ENCODE measurements at regions not wholly inside any gene's neighbourhood (a gene's known extent, or its start where the extent isn't known, plus 50 kb on each side); places are given as distances from the start of the nearest gene placed in this dataset.

DNA sequence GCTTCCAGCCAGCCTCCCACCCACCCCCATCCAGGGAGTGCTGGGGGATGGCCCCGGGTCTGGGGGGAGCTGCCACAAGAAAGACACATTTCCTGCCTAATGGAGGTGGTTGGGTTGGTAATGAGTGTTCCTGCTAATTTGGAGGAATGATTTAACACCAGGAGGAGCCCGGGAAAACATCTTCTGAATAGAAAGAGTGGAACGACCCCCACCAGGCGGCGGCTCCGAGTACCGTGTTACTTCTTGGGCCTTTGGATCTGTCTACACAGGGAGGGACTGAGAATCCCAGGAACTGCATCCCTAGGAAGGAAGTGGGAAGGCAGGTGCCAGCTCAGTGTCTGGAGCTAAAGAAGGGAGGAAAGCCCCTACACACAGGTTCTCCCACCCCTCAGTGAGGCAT is 64.6 kb downstream of the TSPAN17 start:
- ATAC-seq (ENCODE audit: low FRiP score in 2 of 2) (no peak), DNase-seq (no peak)
- TF ChIP-seq, protein P1, sequence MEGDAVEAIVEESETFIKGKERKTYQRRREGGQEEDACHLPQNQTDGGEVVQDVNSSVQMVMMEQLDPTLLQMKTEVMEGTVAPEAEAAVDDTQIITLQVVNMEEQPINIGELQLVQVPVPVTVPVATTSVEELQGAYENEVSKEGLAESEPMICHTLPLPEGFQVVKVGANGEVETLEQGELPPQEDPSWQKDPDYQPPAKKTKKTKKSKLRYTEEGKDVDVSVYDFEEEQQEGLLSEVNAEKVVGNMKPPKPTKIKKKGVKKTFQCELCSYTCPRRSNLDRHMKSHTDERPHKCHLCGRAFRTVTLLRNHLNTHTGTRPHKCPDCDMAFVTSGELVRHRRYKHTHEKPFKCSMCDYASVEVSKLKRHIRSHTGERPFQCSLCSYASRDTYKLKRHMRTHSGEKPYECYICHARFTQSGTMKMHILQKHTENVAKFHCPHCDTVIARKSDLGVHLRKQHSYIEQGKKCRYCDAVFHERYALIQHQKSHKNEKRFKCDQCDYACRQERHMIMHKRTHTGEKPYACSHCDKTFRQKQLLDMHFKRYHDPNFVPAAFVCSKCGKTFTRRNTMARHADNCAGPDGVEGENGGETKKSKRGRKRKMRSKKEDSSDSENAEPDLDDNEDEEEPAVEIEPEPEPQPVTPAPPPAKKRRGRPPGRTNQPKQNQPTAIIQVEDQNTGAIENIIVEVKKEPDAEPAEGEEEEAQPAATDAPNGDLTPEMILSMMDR (IDR thresholded peaks at IDR 0.05) = no peak
- TF ChIP-seq POLR2A (IDR thresholded peaks at IDR 0.05) (no peak), EP300 (IDR thresholded peaks at IDR 0.05) (no peak), POLR2AphosphoS5 (IDR thresholded peaks at IDR 0.05) (no peak)
- H3K27ac ChIP-seq = no peak overlapping the region
- no peak overlapping the region for H3K4me3 ChIP-seq
- peaks cover 0 to 7% (median 3%) of the 10 kb centered on the region in 4 donors for H3K27me3 ChIP-seq
- H3K36me3 ChIP-seq = no peaks in the 10 kb centered on the region
- 18 to 21% methylated on average over 7 of the region's 7 CpGs for WGBS, 2 donors
- H3K4me1 ChIP-seq = no peaks in the 10 kb centered on the region
- peaks cover 0 to 13% (median 5%) of the 10 kb centered on the region in 4 donors for H3K9me3 ChIP-seq

DNA sequence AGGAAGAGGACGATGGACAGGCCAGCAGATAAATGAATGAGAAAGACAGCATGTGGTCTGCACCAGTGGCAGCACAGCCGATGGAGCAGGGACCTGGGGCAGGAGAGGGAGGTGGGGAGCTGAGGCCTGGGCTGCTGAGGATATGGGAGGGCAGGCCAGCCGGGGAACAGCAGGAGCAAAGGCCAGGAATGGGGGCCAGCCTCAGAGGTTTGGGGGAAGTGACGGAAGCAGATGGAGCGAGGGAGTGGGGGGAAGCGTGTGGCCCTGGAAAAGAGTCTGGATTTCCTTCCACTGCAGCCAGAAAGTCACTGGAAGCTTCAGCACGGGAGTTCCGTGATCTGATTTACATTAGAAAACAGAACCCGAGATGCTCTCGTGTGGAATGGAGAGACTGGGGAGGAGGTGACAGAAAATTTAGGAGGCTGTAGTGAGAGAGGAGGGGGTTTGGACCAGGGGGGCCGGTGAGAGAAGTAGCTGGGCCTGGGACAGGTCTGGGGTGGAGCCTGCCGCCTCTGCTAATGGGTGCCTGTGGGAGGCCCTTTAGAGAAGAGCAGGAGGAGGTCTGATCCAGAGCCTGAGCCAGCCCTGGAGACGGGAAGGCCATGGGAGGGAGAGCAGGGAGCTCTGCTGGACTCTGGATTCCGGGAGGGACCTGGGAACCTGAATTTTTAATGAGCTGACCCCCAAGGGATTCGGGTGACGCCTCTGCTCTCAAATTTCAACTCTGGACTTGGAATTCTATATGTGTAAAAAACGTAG is 65.4 kb downstream of the TSPAN17 start:
- Histone ChIP-seq H3K27ac (no peak overlapping the region), H3K36me3 (no peaks in the 10 kb centered on the region), H3K27me3 (peaks cover 0 to 7% (median 3%) of the 10 kb centered on the region in 4 donors), H3K4me3 (no peak overlapping the region), H3K4me1 (no peaks in the 10 kb centered on the region), H3K9me3 (peaks cover 0 to 13% (median 5%) of the 10 kb centered on the region in 4 donors)
- WGBS, 2 donors = 22 to 47% methylated on average over 17 of the region's 17 CpGs
- ATAC-seq (ENCODE audit: low FRiP score in 2 of 2) (no peak), DNase-seq (no peak)
- TF ChIP-seq EP300 (IDR thresholded peaks at IDR 0.05) = no peak
- TF ChIP-seq, protein P1 (IDR thresholded peaks at IDR 0.05) = no peak
- no peak for TF ChIP-seq POLR2A (IDR thresholded peaks at IDR 0.05)
- no peak for TF ChIP-seq POLR2AphosphoS5 (IDR thresholded peaks at IDR 0.05)

DNA sequence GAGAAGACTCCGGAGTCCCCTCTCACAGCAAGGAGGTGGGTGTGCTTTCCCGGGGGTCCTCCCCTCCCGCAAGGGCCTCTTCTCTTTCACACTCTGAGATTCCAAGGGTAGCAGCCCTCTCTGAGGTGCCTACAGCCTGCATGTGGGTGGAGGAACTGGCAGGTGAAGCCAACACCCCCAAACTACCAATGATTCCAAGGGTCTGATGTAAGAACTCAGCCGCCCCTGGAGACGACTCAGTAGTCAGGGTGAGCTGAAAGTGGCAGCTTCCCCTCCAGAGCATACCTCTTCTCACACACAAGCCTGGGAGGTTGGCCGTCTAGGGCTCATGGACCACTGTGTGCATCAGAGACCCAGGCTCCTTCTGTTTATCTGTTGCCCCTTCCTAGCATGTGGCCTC is 66.1 kb downstream of the TSPAN17 start:
- H3K27me3 ChIP-seq = peaks cover 0 to 7% (median 3%) of the 10 kb centered on the region in 4 donors
- H3K4me1 ChIP-seq = no peaks in the 10 kb centered on the region
- no peak overlapping the region for H3K27ac ChIP-seq
- ATAC-seq (ENCODE audit: low FRiP score in 2 of 2) (no peak), DNase-seq (no peak)
- TF ChIP-seq, protein P1 (IDR thresholded peaks at IDR 0.05) = no peak
- no peak for TF ChIP-seq POLR2A (IDR thresholded peaks at IDR 0.05)
- TF ChIP-seq POLR2AphosphoS5 (IDR thresholded peaks at IDR 0.05) = no peak
- no peak for TF ChIP-seq EP300 (IDR thresholded peaks at IDR 0.05)
- H3K9me3 ChIP-seq = peaks cover 0 to 13% (median 5%) of the 10 kb centered on the region in 4 donors
- no peaks in the 10 kb centered on the region for H3K36me3 ChIP-seq
- no peak overlapping the region for H3K4me3 ChIP-seq
- 72 to 92% methylated on average over 4 to 6 of the region's 6 CpGs for WGBS, 2 donors

DNA sequence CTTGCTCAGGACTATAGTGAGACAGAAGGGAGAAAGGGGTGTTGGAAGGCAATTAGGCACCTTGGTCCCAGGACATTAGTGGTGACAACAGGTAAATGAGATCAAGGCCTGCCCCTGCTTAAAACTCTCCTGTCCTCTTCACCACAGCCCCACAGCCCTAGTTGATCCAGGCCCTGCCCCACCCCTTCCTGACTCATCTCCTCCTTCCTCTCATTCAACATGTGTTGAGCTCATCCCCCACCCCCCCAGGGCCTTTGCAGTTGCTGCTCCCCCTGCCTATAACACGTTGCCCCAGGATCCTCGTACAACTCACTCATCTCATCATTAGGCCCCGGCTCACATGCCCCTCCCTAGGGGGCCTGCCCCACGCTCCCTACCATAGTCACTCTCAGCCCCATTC is 66.8 kb downstream of the TSPAN17 start:
- Histone ChIP-seq H3K4me1 (no peaks in the 10 kb centered on the region), H3K9me3 (peaks cover 0 to 13% (median 5%) of the 10 kb centered on the region in 4 donors), H3K36me3 (no peaks in the 10 kb centered on the region), H3K27ac (no peak overlapping the region), H3K27me3 (peaks cover 0 to 7% (median 3%) of the 10 kb centered on the region in 4 donors), H3K4me3 (no peak overlapping the region)
- 76 to 86% methylated on average over 4 of the region's 4 CpGs for WGBS, 2 donors
- TF ChIP-seq, protein P1 (IDR thresholded peaks at IDR 0.05) = no peak
- TF ChIP-seq POLR2A (IDR thresholded peaks at IDR 0.05) (no peak), EP300 (IDR thresholded peaks at IDR 0.05) (no peak), POLR2AphosphoS5 (IDR thresholded peaks at IDR 0.05) (no peak)
- ATAC-seq (ENCODE audit: low FRiP score in 2 of 2) = no peak
- no peak for DNase-seq

DNA sequence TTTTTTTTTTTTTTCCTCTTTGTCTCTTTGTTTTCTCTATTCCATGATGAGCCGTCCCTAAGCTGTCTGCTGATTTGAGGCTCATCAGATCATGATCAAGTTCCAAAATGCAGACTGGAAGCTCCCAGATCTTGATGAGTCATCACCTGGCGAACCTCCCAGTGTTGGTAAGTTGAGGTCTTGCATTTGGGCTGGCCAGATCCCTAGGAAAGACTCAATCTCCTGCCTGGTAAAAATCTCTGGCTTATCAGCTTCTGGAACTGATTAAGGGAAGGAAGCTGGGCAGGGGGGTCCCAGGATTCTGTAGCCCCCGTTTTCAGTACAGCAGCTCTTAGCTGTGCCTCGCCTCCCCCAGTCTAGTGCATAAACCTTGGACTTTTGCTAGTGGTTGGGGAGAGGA is 69.0 kb downstream of the TSPAN17 start:
- no peak for TF ChIP-seq POLR2AphosphoS5 (IDR thresholded peaks at IDR 0.05)
- TF ChIP-seq, protein P1 (IDR thresholded peaks at IDR 0.05) = no peak
- no peak for TF ChIP-seq EP300 (IDR thresholded peaks at IDR 0.05)
- no peak for TF ChIP-seq POLR2A (IDR thresholded peaks at IDR 0.05)
- no peak for DNase-seq
- Histone ChIP-seq H3K27me3 (peaks cover 0 to 7% (median 3%) of the 10 kb centered on the region in 4 donors), H3K4me3 (no peak overlapping the region), H3K9me3 (peaks cover 0 to 13% (median 5%) of the 10 kb centered on the region in 4 donors), H3K4me1 (no peaks in the 10 kb centered on the region), H3K36me3 (no peaks in the 10 kb centered on the region), H3K27ac (no peak overlapping the region)
- ATAC-seq (ENCODE audit: low FRiP score in 2 of 2) = no peak
- WGBS, 2 donors = 48 to 70% methylated on average over 3 to 4 of the region's 4 CpGs
